RWPE2 (cell line): ENCODE measurements at regions not wholly inside any gene's neighbourhood (a gene's known extent, or its start where the extent isn't known, plus 50 kb on each side); places are given as distances from the start of the nearest gene placed in this dataset.

Experiments used
- ATAC-seq: fragments of 200-7000 bp; cut with Tn5 transposase; 3 replicates; pipeline ENCODE4 v1.9.1; 2021; ENCODE audit warnings: low read depth
- DNase-seq: peaks from one replicate; pipeline ENCODE4 v3.0.0-alpha.2; 2020; ENCODE audit warnings: low spot score
- H3K27ac ChIP-seq: fragments of 450-650 bp; 2 replicates; pipeline ENCODE4 v1.5.1; 2017; ENCODE audit warnings: mild to moderate bottlenecking; ENCODE audit not compliant: poor library complexity, severe bottlenecking
- H3K27me3 ChIP-seq: fragments of 250-450 bp; sonication (Bioruptor Pico); 2 replicates; pipeline ENCODE4 v1.5.1; 2021; ENCODE audit warnings: mild to moderate bottlenecking, moderate library complexity; ENCODE audit not compliant: insufficient read depth, poor library complexity, severe bottlenecking
- H3K36me3 ChIP-seq: fragments of 250-450 bp; sonication (Bioruptor Pico); 2 replicates; pipeline ENCODE4 v1.5.1; 2020; ENCODE audit warnings: low read depth, mild to moderate bottlenecking, moderate library complexity
- H3K4me1 ChIP-seq: fragments of 250-450 bp; sonication (Bioruptor Pico); 2 replicates; pipeline ENCODE4 v1.5.1; 2021; ENCODE audit warnings: mild to moderate bottlenecking, moderate library complexity; ENCODE audit not compliant: insufficient read depth, poor library complexity, severe bottlenecking
- H3K4me3 ChIP-seq: fragments of 250-450 bp; sonication (Bioruptor Pico); 2 replicates; pipeline ENCODE4 v1.5.1; 2021; ENCODE audit warnings: mild to moderate bottlenecking, moderate library complexity; ENCODE audit not compliant: severe bottlenecking
- H3K9me3 ChIP-seq: fragments of 250-450 bp; sonication (Bioruptor Pico); 2 replicates; pipeline ENCODE4 v1.5.1; 2021; ENCODE audit warnings: mild to moderate bottlenecking, moderate library complexity; ENCODE audit not compliant: severe bottlenecking
- CTCF ChIP-seq: fragments of 450-650 bp; IDR thresholded peaks from one replicate; pipeline ENCODE4 v1.5.1; 2017; ENCODE audit warnings: mild to moderate bottlenecking, moderate library complexity; ENCODE audit not compliant: poor library complexity, severe bottlenecking

GRCh38 chr6:8194490-8194889 is 92.1 kb upstream of the EEF1E1 start:
- H3K4me3 ChIP-seq: no peak overlapping the region
- no peaks in the 10 kb centered on the region for H3K36me3 ChIP-seq
- H3K27ac ChIP-seq: no peak overlapping the region
- DNase-seq (no peak), ATAC-seq (no peak)
- no peaks in the 10 kb centered on the region for H3K4me1 ChIP-seq
- H3K9me3 ChIP-seq: no peaks in the 10 kb centered on the region
- no peaks in the 10 kb centered on the region for H3K27me3 ChIP-seq
- no peak for TF ChIP-seq CTCF

GRCh38 chr6:8193541-8193940 is 91.2 kb upstream of the EEF1E1 start:
- Histone ChIP-seq H3K27ac (no peak overlapping the region), H3K36me3 (no peaks in the 10 kb centered on the region)

GRCh38 chr6:8192597-8192996 is 90.2 kb upstream of the EEF1E1 start:
- H3K36me3 ChIP-seq: no peaks in the 10 kb centered on the region
- TF ChIP-seq CTCF: no peak
- H3K4me3 ChIP-seq: no peak overlapping the region
- no peak overlapping the region for H3K27ac ChIP-seq
- no peak for ATAC-seq
- no peaks in the 10 kb centered on the region for H3K27me3 ChIP-seq
- H3K4me1 ChIP-seq: no peaks in the 10 kb centered on the region
- DNase-seq: no peak
- no peaks in the 10 kb centered on the region for H3K9me3 ChIP-seq

More at GRCh38 chr6:8193541-8193940, 91.2 kb upstream of the EEF1E1 start:
- no peak for TF ChIP-seq CTCF
- no peak overlapping the region for H3K4me3 ChIP-seq
- H3K9me3 ChIP-seq: no peaks in the 10 kb centered on the region
- no peaks in the 10 kb centered on the region for H3K27me3 ChIP-seq
- ATAC-seq (peak; percentile 57; the same call in 2 of the 3 replicates), DNase-seq (no peak)
- no peaks in the 10 kb centered on the region for H3K4me1 ChIP-seq

- no peaks in the 10 kb centered on the region for H3K27me3 ChIP-seq
- H3K9me3 ChIP-seq: no peaks in the 10 kb centered on the region
- TF ChIP-seq CTCF: no peak
- ATAC-seq: no peak
- no peak overlapping the region for H3K27ac ChIP-seq
- no peaks in the 10 kb centered on the region for H3K36me3 ChIP-seq
- no peak for DNase-seq
- H3K4me3 ChIP-seq: no peak overlapping the region
- H3K4me1 ChIP-seq: no peaks in the 10 kb centered on the region
These were observed 89.7 kb upstream of the EEF1E1 start for GRCh38 chr6:8192067-8192466.

- Histone ChIP-seq H3K27ac (no peak overlapping the region), H3K4me3 (no peak overlapping the region), H3K4me1 (no peaks in the 10 kb centered on the region), H3K27me3 (no peaks in the 10 kb centered on the region), H3K36me3 (no peaks in the 10 kb centered on the region), H3K9me3 (no peaks in the 10 kb centered on the region)
- ATAC-seq (no peak), DNase-seq (no peak)
- no peak for TF ChIP-seq CTCF
These were observed 89.3 kb upstream of the EEF1E1 start for GRCh38 chr6:8191629-8192028.
